Aorta (tissue), 5 donors: ENCODE measurements at regions not wholly inside any gene's neighbourhood (a gene's known extent, or its start where the extent isn't known, plus 50 kb on each side); places are given as distances from the start of the nearest gene placed in this dataset.

Experiments used
- ATAC-seq: fragments of 200-7000 bp; cut with Tn5 transposase; one replicate; pipeline ENCODE4 v1.9.1; 2022; ENCODE audit warnings: moderate library complexity; ENCODE audit not compliant: low FRiP score
- DNase-seq, 2 donors: peaks; one replicate each; pipeline ENCODE4 v3.0.0-alpha.2; 2020
- H3K27ac ChIP-seq, 2 donors: one replicate each; pipeline ENCODE4 v1.5.1; 2013; ENCODE audit warnings: low read length in 2 of 2, mild to moderate bottlenecking in 2 of 2, moderate library complexity in 2 of 2, control low read depth in 1 of 2, inconsistent platforms in 1 of 2, low read depth in 1 of 2
- H3K27me3 ChIP-seq, 2 donors: one replicate each; pipeline ENCODE4 v1.6.1; 2013; ENCODE audit warnings: control low read depth in 1 of 2, low read length in 1 of 2, mild to moderate bottlenecking in 1 of 2, moderate library complexity in 1 of 2; ENCODE audit not compliant: insufficient read depth in 2 of 2, control insufficient read depth in 1 of 2
- H3K36me3 ChIP-seq, 2 donors: one replicate each; pipeline ENCODE4 v1.6.1; 2013; ENCODE audit warnings: control low read depth in 1 of 2, low read length in 1 of 2, mild to moderate bottlenecking in 1 of 2; ENCODE audit not compliant: insufficient read depth in 2 of 2, control insufficient read depth in 1 of 2
- H3K4me1 ChIP-seq, 2 donors: one replicate each; pipeline ENCODE4 v1.6.1; 2013; ENCODE audit warnings: low read length in 2 of 2, control low read depth in 1 of 2, mild to moderate bottlenecking in 1 of 2, moderate library complexity in 1 of 2; ENCODE audit not compliant: insufficient read depth in 2 of 2, control insufficient read depth in 1 of 2
- H3K4me3 ChIP-seq, 2 donors: one replicate each; pipeline ENCODE4 v1.5.1; 2013; ENCODE audit warnings: low read length in 2 of 2, control low read depth in 1 of 2, mild to moderate bottlenecking in 1 of 2
- H3K9me3 ChIP-seq: one replicate; pipeline ENCODE4 v1.6.1; 2013; ENCODE audit warnings: mild to moderate bottlenecking, low read length; ENCODE audit not compliant: control insufficient read depth
- WGBS, 2 donors: extraction: QIAGEN DNeasy Blood & Tissue Kit; methylation state at CpG; one replicate each; pipeline ENCODE4 v1.1.7; 2013; 5-methylcytosine and 5-hydroxymethylcytosine counted together
- intact Hi-C, 2 donors: fragments of 100-400 bp; cut with DNase I; formaldehyde crosslinking; loops; one replicate each; pipeline versions ENCODE4 v1.14.2 to v1.15.0; 2022
- donor health status: healthy with polysubstance abuse.
- donor health status: Bipolar disorder and iron deficiency.
- donor health status: DM: no; HTN: no; CAD: no.
- donor health status: DM: no; HTN: no; CAD: no.
- donor health status: DM: yes; HTN: yes; CAD: no.

DNA sequence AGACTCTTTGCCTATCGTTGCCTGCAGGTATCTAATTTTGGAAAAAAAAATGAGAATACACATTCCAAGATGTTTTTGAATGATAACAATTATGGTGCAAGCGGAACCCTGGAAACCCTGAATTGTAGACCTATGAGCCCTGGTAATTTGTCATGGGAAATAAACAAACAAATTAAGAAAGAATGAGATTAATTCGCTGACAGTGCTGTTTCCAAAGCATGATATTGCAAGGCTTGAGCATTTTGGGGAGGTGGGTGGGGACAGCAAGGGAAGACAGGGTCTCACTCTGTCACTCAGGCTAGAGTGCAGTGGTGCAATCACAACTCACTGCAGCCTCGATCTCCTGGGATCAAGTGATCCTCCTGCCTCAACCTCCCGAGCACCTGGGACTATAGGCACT, 900.3 kb downstream of the IPMK start:
- WGBS, 2 donors: 74 to 79% methylated on average over 5 of the region's 5 CpGs
- no peak for DNase-seq
- Histone ChIP-seq H3K27ac (no peak overlapping the region), H3K9me3 (no peaks in the 10 kb centered on the region), H3K36me3 (no peaks in the 10 kb centered on the region), H3K4me3 (no peak overlapping the region), H3K4me1 (no peaks in the 10 kb centered on the region), H3K27me3 (no peaks in the 10 kb centered on the region)
- intact Hi-C loops: no loop called here
- no peak for ATAC-seq

GRCh38 chr10:57362811-57363210, 904.9 kb downstream of the IPMK start:
- WGBS, 2 donors: 86 to 89% methylated on average over 2 of the region's 2 CpGs
- Histone ChIP-seq H3K4me1 (no peaks in the 10 kb centered on the region), H3K27me3 (no peaks in the 10 kb centered on the region), H3K36me3 (no peaks in the 10 kb centered on the region), H3K27ac (no peak overlapping the region), H3K9me3 (no peaks in the 10 kb centered on the region), H3K4me3 (no peak overlapping the region)
- intact Hi-C loops: no loop called here
- ATAC-seq (no peak), DNase-seq (no peak)

DNA sequence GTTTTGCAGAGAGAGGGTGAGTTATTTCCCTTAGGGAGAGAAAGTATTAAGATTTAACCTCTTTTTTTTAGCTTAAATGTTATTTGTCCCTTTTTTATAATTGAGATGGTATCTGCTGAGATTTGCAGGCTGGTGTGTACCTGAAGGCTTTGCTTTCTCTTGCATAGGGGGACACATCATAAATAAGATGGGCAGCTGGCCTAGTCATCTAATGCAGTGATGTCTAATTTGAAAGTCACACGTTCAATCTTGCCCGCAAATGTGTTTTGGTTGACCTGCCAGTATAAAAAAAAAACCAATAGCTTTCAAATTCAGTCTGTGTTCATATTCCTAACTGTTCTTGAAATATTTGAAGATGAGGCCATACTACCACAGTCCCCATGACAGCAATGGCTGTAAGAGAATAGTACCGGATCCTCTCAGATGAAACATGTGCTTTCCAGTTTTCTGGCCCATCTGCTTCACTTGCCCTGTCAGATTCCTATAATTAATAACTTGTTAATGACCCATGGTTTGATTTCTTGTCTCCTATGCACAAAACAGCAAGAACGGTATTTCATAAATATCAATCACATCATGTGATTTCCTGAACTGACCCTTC, 914.2 kb downstream of the IPMK start:
- Histone ChIP-seq H3K9me3 (no peaks in the 10 kb centered on the region), H3K4me3 (no peak overlapping the region), H3K36me3 (no peaks in the 10 kb centered on the region), H3K27ac (no peak overlapping the region), H3K4me1 (no peaks in the 10 kb centered on the region), H3K27me3 (no peaks in the 10 kb centered on the region)
- intact Hi-C loops: no loop called here
- DNase-seq: no peak
- no peak for ATAC-seq
- WGBS, 2 donors: 79 to 84% methylated on average over 4 of the region's 4 CpGs

DNA sequence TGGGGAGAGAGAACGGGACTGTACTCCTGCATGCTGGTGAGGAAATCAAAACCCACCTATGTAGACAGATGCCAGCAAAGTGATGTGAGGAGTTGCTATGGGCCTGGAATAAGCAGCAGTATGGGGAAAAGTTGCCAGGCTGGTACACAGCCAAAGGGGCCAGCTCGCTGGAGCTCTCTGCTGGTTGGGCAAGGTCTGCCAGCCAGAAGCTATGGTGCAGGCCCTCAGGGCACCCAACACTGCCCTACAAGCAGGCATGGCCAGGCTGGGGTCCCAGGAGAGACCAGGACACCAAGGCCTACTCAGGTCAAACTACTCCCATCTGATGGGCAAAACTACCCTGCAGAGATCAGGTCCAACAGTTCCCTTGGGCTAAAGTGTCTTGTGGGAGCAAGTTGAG, 916.6 kb downstream of the IPMK start:
- Histone ChIP-seq H3K36me3 (no peaks in the 10 kb centered on the region), H3K27me3 (no peaks in the 10 kb centered on the region), H3K27ac (no peak overlapping the region), H3K4me3 (no peak overlapping the region), H3K4me1 (no peaks in the 10 kb centered on the region), H3K9me3 (no peaks in the 10 kb centered on the region)
- 81 to 83% methylated on average over 2 of the region's 2 CpGs for WGBS, 2 donors
- intact Hi-C loops: no loop called here
- ATAC-seq (no peak), DNase-seq (no peak)

DNA sequence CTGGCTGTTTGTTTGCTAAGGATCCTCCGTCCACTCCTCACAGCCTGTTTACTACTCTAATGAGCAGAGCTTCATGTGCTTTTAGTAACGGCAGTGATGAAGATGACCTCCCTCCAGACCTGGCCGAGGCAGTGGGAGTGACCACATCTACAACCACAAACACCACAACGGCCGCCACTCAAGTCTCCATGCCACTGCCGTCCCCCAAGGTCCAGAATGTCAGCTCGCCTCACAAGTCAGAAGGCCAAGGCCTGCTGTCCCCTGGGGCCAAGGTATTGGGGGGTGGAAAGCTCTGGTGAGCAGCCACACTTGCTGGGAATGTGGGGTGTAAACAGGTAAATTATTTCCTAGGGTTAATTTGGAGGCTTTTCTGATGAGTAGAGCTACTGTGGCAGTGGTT, 926.4 kb downstream of the IPMK start:
- no peak for ATAC-seq
- no peak for DNase-seq
- Histone ChIP-seq H3K4me3 (no peak overlapping the region), H3K27me3 (no peaks in the 10 kb centered on the region), H3K9me3 (peaks cover 2% of the 10 kb centered on the region), H3K4me1 (no peaks in the 10 kb centered on the region), H3K36me3 (no peaks in the 10 kb centered on the region), H3K27ac (no peak overlapping the region)
- WGBS, 2 donors: 85 to 86% methylated on average over 7 of the region's 7 CpGs
- intact Hi-C loops: loop anchor here in 1 of 2 donors (10.0 kb wide), 1 partner anchor 504 kb away; no protein-coding TSS in a partner anchor

DNA sequence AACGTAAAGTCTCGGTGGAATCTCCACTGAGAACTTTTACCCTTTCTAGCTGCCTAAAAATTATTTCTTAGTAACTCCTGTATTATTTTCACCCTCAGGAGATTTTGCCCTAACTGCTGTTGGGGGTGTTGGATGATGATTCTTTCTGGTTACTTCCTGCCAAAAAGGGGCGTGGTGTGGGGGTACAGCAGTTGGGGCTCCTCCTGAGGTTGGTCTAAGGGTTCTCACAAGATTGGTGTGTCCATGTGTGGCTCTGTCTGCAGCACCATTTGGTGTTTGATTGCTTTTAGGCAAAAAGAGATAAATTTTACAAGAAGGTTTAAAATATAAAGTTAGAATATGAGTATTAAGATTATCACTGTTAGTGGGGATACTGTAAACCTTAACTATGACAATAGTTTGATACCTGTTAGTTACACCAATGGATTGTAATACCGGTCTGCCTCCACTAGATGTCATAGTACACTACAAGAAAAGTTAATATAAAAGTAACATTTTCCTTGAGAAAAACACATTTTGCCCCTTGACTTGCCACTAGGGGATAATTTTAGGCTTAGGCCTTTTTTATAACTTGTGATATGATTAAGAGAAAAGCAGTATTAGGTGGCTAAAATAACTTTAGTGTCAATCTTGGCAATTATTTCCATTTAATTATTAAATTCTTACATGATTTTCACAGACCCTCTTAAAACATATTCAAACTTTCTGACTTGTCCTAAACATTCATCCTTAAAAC, 928.7 kb downstream of the IPMK start:
- no peak for ATAC-seq
- intact Hi-C loops: loop anchor here (10.0 kb wide), 1 partner anchor 726 kb away; no protein-coding TSS in a partner anchor

GRCh38 chr10:57336865-57337264, 930.8 kb downstream of the IPMK start:
- no peaks in the 10 kb centered on the region for H3K36me3 ChIP-seq
- H3K27me3 ChIP-seq: peaks cover 0 to 2% of the 10 kb centered on the region in 2 donors
- no peak for DNase-seq
- 85 to 89% methylated on average over 14 of the region's 14 CpGs for WGBS, 2 donors
- intact Hi-C loops: loop anchor here (10.0 kb wide), 1 partner anchor 728 kb away; no protein-coding TSS in a partner anchor
- no peak overlapping the region for H3K27ac ChIP-seq
- H3K9me3 ChIP-seq: no peaks in the 10 kb centered on the region
- no peaks in the 10 kb centered on the region for H3K4me1 ChIP-seq
- H3K4me3 ChIP-seq: no peak overlapping the region
- peak; percentile 56 for ATAC-seq

More for the DNA sequence above, 928.7 kb downstream of the IPMK start:
- Histone ChIP-seq H3K27ac (no peak overlapping the region), H3K9me3 (peaks cover 2% of the 10 kb centered on the region), H3K27me3 (no peaks in the 10 kb centered on the region), H3K4me1 (no peaks in the 10 kb centered on the region), H3K36me3 (no peaks in the 10 kb centered on the region), H3K4me3 (no peak overlapping the region)
- no peak for DNase-seq
- WGBS, 2 donors: 16 to 27% methylated on average over 4 of the region's 4 CpGs

DNA sequence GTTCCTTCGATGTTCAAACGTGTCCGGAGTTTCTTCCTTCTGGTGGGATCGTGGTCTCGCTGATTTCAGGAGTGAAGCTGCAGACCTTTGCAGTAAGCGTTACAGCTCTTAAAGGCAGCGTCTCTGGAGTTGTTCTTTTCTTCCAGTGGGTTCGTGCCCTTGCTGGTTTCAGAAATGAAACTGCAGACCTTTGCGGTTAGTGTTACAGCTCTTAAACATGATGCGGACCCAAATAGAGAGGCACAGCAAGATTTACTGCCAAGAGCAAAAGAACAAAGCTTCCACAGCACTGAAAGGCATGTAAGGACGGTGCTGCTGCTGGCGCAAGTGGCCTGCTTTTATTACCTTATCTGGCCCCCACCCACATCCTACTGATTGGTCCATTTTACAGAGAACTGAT, 931.4 kb downstream of the IPMK start:
- H3K9me3 ChIP-seq: no peaks in the 10 kb centered on the region
- intact Hi-C loops: loop anchor here (10.0 kb wide), 1 partner anchor 728 kb away; no protein-coding TSS in a partner anchor
- 79 to 81% methylated on average over 12 of the region's 12 CpGs for WGBS, 2 donors
- no peaks in the 10 kb centered on the region for H3K36me3 ChIP-seq
- H3K27me3 ChIP-seq: peaks cover 0 to 2% of the 10 kb centered on the region in 2 donors
- no peak overlapping the region for H3K4me3 ChIP-seq
- no peak overlapping the region for H3K27ac ChIP-seq
- no peaks in the 10 kb centered on the region for H3K4me1 ChIP-seq
- ATAC-seq (no peak), DNase-seq (no peak)

- WGBS, 2 donors: 58 to 59% methylated on average over 4 of the region's 4 CpGs
- DNase-seq: no peak
- intact Hi-C loops: loop anchor here (10.0 kb wide), 1 partner anchor 730 kb away; no protein-coding TSS in a partner anchor
- Histone ChIP-seq H3K27me3 (peaks cover 0 to 2% of the 10 kb centered on the region in 2 donors), H3K36me3 (no peaks in the 10 kb centered on the region), H3K4me3 (no peak overlapping the region), H3K9me3 (no peaks in the 10 kb centered on the region), H3K4me1 (no peaks in the 10 kb centered on the region), H3K27ac (no peak overlapping the region)
- ATAC-seq: no peak
Measured at GRCh38 chr10:57334523-57334922, 933.2 kb downstream of the IPMK start.
